NCI-H1048 (cell line): ENCODE measurements at regions not wholly inside any gene's neighbourhood (a gene's known extent, or its start where the extent isn't known, plus 50 kb on each side); places are given as distances from the start of the nearest gene placed in this dataset.
"Not testable (repeated sequence)": the region's sequence is repeated elsewhere in the genome, so short reads cannot be mapped to it uniquely, and the experiment has no call there.

ENCODE experiments used
- DNase-seq: peaks from one replicate; lab custom pipeline; 2025; lab: John Stamatoyannopoulos, UW

- DNase-seq = not testable (repeated sequence)
Measured at GRCh38 chr4:52157071-52157470, 106.0 kb downstream of the SPATA18 start.

- DNase-seq = no peak
Measured at GRCh38 chr4:52157641-52158316, 106.7 kb downstream of the SPATA18 start.

GRCh38 chr4:52160859-52161258, 109.8 kb downstream of the SPATA18 start:
- no peak for DNase-seq

- no peak for DNase-seq
Measured at GRCh38 chr4:52164116-52164515, 113.0 kb downstream of the SPATA18 start.

- no peak for DNase-seq
Measured at GRCh38 chr4:52172166-52172565, 121.1 kb downstream of the SPATA18 start.

- no peak for DNase-seq
Measured at GRCh38 chr4:52173470-52174045, 122.5 kb downstream of the SPATA18 start.

- no peak for DNase-seq
Measured at GRCh38 chr4:52187603-52188002, 136.5 kb downstream of the SPATA18 start.

GRCh38 chr4:52192001-52192400, 140.9 kb downstream of the SPATA18 start:
- DNase-seq = no peak

GRCh38 chr4:52192721-52193135, 141.6 kb downstream of the SPATA18 start:
- DNase-seq = no peak

GRCh38 chr4:52195869-52196268, 144.8 kb downstream of the SPATA18 start:
- DNase-seq = no peak

- DNase-seq = no peak
Measured at GRCh38 chr4:52196606-52197130, 145.6 kb downstream of the SPATA18 start.

- DNase-seq = no peak
Measured at GRCh38 chr4:52197306-52197705, 146.2 kb downstream of the SPATA18 start.

- no peak for DNase-seq
Measured at GRCh38 chr4:52198294-52198693, 147.2 kb downstream of the SPATA18 start.

GRCh38 chr4:52199574-52200338, 148.7 kb downstream of the SPATA18 start:
- DNase-seq = no peak

GRCh38 chr4:52200339-52200725, 149.2 kb downstream of the SPATA18 start:
- DNase-seq = no peak

- no peak for DNase-seq
Measured at GRCh38 chr4:52201715-52202114, 150.6 kb downstream of the SPATA18 start.

GRCh38 chr4:52202251-52202779, 151.2 kb downstream of the SPATA18 start:
- no peak for DNase-seq

- no peak for DNase-seq
Measured at GRCh38 chr4:52202931-52203330, 151.8 kb downstream of the SPATA18 start.

GRCh38 chr4:52203351-52203750, 152.2 kb downstream of the SPATA18 start:
- no peak for DNase-seq

GRCh38 chr4:52204921-52205320, 153.8 kb downstream of the SPATA18 start:
- DNase-seq = no peak

GRCh38 chr4:52207146-52207545, 156.0 kb downstream of the SPATA18 start:
- not testable (repeated sequence) for DNase-seq

GRCh38 chr4:52212702-52213101, 161.6 kb downstream of the SPATA18 start:
- DNase-seq = no peak

GRCh38 chr4:52231526-52231925, 180.4 kb downstream of the SPATA18 start:
- no peak for DNase-seq
